Stimulated activated memory B cell treated with anti-CD40 and anti-IgM and Interleukin-4, amounts not matched to agents 10 μg/mL and 1 μg/mL and 100 μg/mL, for 72 hours (primary cell): ENCODE measurements at regions not wholly inside any gene's neighbourhood (a gene's known extent, or its start where the extent isn't known, plus 50 kb on each side); places are given as distances from the start of the nearest gene placed in this dataset.
"Not testable (repeated sequence)": the region's sequence is repeated elsewhere in the genome, so short reads cannot be mapped to it uniquely, and the experiment has no call there.

Experiments
- ATAC-seq: fragments of 150-1000 bp; cut with Tn5 transposase; 2 replicates; pipeline ENCODE4 v1.10.0; 2021
- H3K27ac Mint-ChIP-seq: one replicate; pipeline ENCODE4 v1.8.0; 2022; ENCODE audit warnings: mild to moderate bottlenecking, mixed read lengths
- H3K27me3 Mint-ChIP-seq: one replicate; pipeline ENCODE4 v1.8.0; 2022; ENCODE audit warnings: mixed read lengths
- H3K36me3 Mint-ChIP-seq: one replicate; pipeline ENCODE4 v1.8.0; 2022; ENCODE audit warnings: mixed read lengths
- H3K4me1 Mint-ChIP-seq: one replicate; pipeline ENCODE4 v1.8.0; 2022; ENCODE audit warnings: mixed read lengths
- H3K4me3 Mint-ChIP-seq: one replicate; pipeline ENCODE4 v1.8.0; 2022; ENCODE audit warnings: mild to moderate bottlenecking, moderate library complexity, mixed read lengths
- H3K9me3 Mint-ChIP-seq: one replicate; pipeline ENCODE4 v1.8.0; 2022; ENCODE audit warnings: mixed read lengths

DNA sequence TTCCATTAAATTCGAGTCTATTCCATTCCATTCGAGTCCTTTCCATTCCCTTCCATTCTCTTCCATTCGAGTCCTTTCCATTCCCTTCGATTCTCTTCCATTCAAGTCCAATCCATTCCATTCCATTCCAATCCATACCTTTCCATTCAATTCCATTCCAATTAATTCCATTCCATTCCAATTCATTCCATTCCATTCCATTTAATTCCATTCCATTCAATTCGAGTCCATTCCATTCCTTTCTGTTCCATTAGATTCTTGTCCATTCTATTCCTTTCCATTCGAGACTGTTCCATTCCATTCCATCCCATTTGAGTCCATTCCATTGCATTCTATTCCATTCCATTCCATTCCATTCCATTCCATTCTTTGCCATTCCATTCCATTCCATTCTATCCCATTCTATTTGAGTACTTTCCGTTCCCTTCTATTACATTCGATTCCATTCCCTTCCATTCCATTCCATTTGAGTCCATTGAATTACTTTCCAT lies 1130.0 kb downstream of the RPIA start:
- H3K36me3 Mint-ChIP-seq: no peaks in the 10 kb centered on the region
- ATAC-seq: no peak
- H3K27me3 Mint-ChIP-seq: no peaks in the 10 kb centered on the region

DNA sequence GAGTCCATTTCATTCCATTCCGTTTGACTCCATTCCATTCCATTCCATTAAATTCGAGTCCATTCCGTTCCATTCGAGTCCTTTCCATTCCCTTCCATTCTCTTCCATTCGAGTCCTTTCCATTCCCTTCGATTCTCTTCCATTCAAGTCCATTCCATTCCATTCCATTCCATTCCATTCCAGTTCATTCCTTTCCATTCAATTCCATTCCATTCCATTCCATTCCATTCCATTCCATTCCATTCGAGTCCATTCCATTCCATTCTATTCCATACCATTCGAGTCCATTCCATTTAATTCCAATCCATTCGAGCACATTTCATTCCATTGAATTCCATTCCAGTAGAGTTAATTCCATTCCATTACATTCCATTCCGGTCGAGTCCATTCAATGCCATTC lies 1130.9 kb downstream of the RPIA start:
- H3K4me1 Mint-ChIP-seq, H3K27me3 Mint-ChIP-seq, H3K4me3 Mint-ChIP-seq, H3K27ac Mint-ChIP-seq, H3K36me3 Mint-ChIP-seq, ATAC-seq: not testable (repeated sequence)
- peaks cover 45% of the 10 kb centered on the region for H3K9me3 Mint-ChIP-seq

More for the DNA sequence above, 1130.0 kb downstream of the RPIA start:
- H3K4me1 Mint-ChIP-seq: no peaks in the 10 kb centered on the region
- no peak overlapping the region for H3K4me3 Mint-ChIP-seq
- no peak overlapping the region for H3K27ac Mint-ChIP-seq
- peaks cover 51% of the 10 kb centered on the region for H3K9me3 Mint-ChIP-seq

DNA sequence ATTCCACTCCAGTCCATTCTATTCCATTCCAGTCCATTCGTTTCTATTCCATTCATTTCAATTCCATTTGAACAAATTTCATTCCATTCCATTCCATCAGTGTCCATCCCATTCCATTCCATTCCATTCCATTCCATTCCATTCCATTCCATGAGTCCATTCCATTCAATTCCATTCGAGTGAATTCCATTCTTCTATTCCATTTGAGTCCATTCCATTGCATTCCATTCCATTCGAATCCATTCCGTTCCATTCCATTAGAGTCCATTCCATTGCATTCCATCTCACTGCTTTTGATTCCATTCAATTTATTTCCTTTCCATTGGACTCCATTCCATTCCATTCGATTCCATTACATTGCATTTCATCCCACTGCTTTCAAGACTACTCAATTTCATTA lies 1132.1 kb downstream of the RPIA start:
- H3K27me3 Mint-ChIP-seq: no peaks in the 10 kb centered on the region
- H3K27ac Mint-ChIP-seq: no peak overlapping the region
- no peaks in the 10 kb centered on the region for H3K36me3 Mint-ChIP-seq
- no peak overlapping the region for H3K4me3 Mint-ChIP-seq
- peaks cover 33% of the 10 kb centered on the region for H3K9me3 Mint-ChIP-seq
- no peak for ATAC-seq
- no peaks in the 10 kb centered on the region for H3K4me1 Mint-ChIP-seq

DNA sequence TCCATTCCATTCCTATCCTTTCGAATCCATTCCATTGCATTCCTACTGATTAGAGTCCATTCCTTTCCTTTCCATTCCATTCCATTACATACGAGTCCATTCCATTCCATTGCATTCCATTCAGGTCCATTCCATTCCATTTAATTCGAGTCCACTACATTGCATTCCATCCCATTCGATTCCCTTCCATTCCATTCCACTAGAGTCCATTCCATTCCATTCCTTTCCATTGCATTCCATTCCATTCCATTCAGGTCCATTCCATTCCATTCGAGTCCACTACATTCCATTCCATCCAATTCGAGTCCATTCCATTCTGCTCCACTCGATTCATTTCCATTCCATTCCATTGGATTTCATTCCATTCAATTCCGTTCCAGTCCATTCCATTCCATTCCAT lies 1133.6 kb downstream of the RPIA start:
- no peaks in the 10 kb centered on the region for H3K4me1 Mint-ChIP-seq
- no peak overlapping the region for H3K27ac Mint-ChIP-seq
- H3K27me3 Mint-ChIP-seq: no peaks in the 10 kb centered on the region
- peaks cover 4% of the 10 kb centered on the region for H3K36me3 Mint-ChIP-seq
- no peak overlapping the region for H3K4me3 Mint-ChIP-seq
- peaks cover 18% of the 10 kb centered on the region for H3K9me3 Mint-ChIP-seq
- ATAC-seq: no peak

DNA sequence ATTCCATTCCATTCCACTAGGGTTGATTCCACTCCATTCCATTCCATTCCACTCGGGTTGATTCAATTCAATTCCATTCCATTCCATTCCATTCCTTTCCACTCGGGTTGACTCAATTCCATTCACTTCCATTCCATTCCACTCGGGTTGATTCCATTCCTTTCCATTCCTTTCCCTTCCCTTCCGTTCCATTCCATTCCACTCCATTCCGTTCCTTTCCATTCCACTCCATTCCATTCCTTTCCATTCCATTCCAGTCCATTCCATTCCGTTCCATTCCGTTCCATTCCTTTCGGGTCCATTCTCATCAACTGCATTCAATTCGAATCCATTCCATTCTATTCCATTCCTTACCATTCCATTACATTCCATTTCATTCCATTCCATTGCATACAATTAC lies 1135.3 kb downstream of the RPIA start:
- H3K9me3 Mint-ChIP-seq: not testable (repeated sequence)

DNA sequence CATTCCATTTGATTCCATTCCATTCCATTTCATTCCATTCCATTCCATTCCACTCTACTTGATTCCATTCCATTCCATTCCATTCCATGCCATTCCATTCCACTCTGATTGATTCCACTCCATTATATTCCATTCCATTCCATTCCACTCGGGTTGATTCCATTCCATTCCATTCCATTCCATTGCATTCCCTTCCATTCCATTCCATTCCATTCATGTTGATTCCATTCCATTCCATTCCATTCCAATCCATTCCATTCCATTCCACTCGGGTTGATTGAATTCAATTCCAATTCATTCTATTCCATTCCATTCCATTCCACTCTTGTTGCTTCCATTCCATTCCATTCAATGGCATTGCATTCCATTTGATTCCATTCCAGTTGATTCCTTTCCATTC lies 1136.4 kb downstream of the RPIA start:
- H3K4me1 Mint-ChIP-seq, H3K27me3 Mint-ChIP-seq, H3K4me3 Mint-ChIP-seq, ATAC-seq, H3K36me3 Mint-ChIP-seq, H3K9me3 Mint-ChIP-seq, H3K27ac Mint-ChIP-seq: not testable (repeated sequence)

More for the DNA sequence above, 1135.3 kb downstream of the RPIA start:
- H3K27me3 Mint-ChIP-seq, H3K36me3 Mint-ChIP-seq, ATAC-seq, H3K4me3 Mint-ChIP-seq, H3K4me1 Mint-ChIP-seq, H3K27ac Mint-ChIP-seq: not testable (repeated sequence)

DNA sequence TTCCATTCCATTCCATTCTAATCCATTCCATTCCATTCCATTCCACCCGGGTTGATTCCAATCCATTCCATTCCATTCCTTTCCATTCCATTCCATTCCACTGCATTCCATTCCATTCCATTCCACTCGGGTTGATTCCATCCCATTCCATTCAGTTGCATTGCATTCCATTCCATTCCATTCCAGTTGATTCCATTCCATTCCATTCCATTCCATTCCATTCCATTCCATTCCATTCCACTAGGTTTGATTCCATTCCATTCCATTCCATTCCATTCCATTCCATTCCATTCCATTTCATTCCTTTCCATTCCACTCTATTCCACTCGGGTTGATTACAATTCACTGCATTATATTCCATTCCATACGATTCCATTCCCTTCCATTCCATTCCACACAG lies 1136.9 kb downstream of the RPIA start:
- not testable (repeated sequence) for H3K9me3 Mint-ChIP-seq, ATAC-seq, H3K36me3 Mint-ChIP-seq, H3K4me1 Mint-ChIP-seq, H3K4me3 Mint-ChIP-seq, H3K27ac Mint-ChIP-seq, H3K27me3 Mint-ChIP-seq

DNA sequence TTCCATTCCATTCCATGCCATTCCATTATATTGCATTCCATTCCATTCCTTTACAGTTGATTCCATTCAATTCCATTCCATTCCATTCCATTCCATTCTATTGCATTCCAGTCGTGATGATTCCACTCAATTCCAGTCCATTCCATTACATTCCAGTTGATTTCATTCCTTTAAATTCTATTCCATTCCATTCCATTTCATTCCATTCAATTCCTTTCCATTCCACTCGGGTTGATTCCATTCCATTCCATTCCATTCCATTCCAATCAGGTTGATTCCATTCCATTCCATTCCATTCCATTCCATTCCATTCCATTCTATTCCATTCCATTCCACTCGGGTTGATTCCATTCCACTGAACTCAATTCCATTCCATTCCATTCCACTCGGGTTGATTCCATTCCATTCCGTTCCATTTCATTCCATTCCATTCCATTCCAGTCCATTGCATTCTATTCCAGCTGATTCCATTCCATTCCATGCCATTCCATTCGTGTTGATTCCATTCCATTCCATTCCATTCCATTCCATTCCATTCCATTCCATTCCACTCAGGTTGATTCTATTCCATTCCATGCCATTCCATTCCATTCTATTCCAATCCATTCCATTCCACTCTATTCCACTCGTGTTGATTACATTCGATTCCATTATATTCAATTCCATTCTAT lies 1137.6 kb downstream of the RPIA start:
- H3K4me1 Mint-ChIP-seq, H3K4me3 Mint-ChIP-seq, H3K27me3 Mint-ChIP-seq, H3K36me3 Mint-ChIP-seq, H3K27ac Mint-ChIP-seq, H3K9me3 Mint-ChIP-seq: not testable (repeated sequence)
- peak; percentile 62 for ATAC-seq

DNA sequence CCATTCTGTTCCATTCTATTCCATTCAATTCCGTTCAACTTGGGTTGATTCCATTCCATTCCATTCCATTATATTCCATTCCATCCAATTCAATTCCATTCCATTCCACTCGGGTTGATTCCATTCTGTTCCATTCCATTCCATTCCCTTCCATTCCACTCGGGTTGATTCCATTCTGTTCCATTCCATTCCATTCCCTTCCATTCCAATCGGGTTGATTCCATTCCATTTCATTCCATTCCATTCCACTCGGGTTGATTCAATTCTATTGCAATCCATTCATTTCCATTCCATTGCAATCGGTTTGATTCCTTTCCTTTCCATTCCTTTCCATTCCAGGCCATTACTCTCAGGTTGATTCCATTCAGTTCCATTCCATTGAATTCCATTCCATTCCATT lies 1138.4 kb downstream of the RPIA start:
- H3K36me3 Mint-ChIP-seq: peaks cover 10% of the 10 kb centered on the region
- no peak overlapping the region for H3K27ac Mint-ChIP-seq
- no peaks in the 10 kb centered on the region for H3K9me3 Mint-ChIP-seq
- no peak overlapping the region for H3K4me3 Mint-ChIP-seq
- ATAC-seq: no peak
- no peaks in the 10 kb centered on the region for H3K27me3 Mint-ChIP-seq
- H3K4me1 Mint-ChIP-seq: no peaks in the 10 kb centered on the region

DNA sequence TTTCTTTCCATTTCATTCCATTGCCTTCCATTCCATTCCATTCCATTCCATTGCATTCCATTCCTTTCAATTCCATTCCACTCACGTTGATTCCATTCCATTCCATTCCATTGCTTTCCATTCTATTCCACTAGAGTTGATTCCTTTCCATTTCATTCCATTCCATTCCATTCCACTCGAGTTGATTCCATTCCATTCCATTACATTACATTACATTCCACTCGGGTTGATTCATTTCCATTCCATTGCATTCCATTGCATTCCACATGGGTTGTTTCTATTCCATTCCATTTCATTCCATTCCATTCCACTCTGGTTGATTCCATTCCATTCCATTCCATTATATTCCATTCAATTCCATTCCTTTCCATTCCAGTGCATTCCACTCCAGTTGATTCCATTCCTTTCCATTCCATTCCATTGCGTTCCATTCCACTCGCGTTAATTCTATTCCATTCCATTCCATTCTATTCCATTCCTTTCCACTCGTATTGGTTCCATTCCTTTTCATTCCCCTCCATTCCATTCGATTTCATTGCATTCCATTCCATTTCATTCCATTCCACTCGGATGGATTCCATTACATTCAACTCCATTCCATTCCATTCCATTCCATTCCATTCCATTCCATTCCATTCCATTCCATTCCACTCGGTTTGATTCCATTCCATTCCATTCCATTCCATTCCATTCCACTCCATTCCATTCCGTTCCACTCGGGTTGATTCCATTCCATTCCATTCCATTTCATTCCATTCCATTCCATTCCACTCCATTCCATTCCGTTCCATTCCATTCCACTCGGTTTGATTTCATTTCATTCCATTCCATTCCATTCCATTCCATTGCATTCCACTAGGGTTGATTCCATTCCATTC lies 1139.1 kb downstream of the RPIA start:
- not testable (repeated sequence) for H3K27me3 Mint-ChIP-seq, H3K36me3 Mint-ChIP-seq, H3K4me3 Mint-ChIP-seq, H3K9me3 Mint-ChIP-seq, H3K4me1 Mint-ChIP-seq, H3K27ac Mint-ChIP-seq
- ATAC-seq: peak; percentile 67

DNA sequence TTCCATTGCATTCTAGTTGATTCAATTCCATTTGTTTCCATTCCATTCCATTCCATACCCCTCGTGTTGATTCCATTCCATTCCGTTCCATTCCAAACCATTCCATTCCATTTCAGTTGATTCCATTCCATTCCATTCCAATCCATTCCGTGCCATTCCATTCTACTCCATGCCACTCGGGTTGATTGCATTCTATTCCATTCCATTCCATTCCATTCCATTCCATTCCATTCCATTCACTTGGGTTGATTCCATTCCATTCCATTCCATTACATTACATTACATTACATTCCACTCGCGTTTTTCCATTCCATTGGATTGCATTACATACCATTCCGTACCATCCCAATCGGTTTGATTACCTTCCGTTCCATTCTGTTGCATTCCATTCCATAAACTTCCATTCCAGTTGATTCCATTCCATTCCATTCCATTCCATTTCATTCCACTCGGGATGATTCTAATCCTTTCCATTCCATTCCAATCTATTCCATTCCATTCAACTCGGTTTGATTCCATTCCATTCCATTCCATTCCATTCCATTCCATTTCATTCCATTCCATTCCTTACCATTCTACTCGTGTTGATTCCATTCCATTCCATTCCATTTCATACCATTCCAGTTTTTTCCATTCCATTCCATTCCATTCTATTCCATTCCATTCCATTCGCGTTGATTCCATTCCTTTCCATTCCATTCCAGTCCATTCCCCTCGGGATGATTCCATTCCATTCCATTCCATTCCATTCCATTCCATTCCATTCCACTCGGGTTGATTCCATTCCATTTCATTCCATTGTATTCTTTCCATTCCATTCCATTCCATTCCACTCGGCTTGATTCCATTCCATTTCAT lies 1140.4 kb downstream of the RPIA start:
- H3K36me3 Mint-ChIP-seq: peaks cover 16% of the 10 kb centered on the region
- H3K27me3 Mint-ChIP-seq: no peaks in the 10 kb centered on the region

DNA sequence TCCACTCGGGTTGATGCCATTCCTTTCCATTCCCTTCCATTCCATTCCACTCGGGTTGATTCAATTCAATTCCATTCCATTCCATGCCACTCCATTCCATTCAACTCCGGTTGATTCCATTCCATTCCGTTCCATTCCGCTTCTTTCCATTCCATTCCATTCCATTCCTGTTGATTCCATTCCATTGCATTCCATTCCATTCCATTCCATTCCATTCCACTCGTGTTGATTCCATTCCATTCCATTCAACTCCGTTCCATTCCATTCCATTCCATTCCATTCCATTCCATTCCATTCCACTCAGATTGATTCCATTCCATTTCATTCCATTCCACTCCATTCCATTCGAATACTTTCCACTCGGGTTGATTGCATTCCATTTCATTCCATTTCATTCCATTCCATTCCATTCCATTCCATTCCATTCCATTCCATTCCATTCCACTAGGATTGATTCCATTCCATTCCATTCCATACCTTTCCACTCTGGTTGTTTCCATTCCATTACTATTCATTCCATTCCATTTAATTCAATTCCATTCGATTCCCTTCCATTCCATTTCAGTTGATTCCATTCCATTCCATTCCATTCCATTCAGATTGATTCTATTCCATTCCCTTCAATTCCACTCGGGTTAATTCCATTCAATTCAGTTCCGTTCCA lies 1141.8 kb downstream of the RPIA start:
- peak; percentile 77 for ATAC-seq
- H3K27ac Mint-ChIP-seq: no peak overlapping the region
- H3K36me3 Mint-ChIP-seq: peaks cover 16% of the 10 kb centered on the region
- H3K9me3 Mint-ChIP-seq: peaks cover 20% of the 10 kb centered on the region
- no peaks in the 10 kb centered on the region for H3K4me1 Mint-ChIP-seq
- H3K27me3 Mint-ChIP-seq: no peaks in the 10 kb centered on the region
- no peak overlapping the region for H3K4me3 Mint-ChIP-seq

More for the DNA sequence above, 1140.4 kb downstream of the RPIA start:
- no peak for ATAC-seq
- Mint-ChIP-seq H3K4me1 (no peaks in the 10 kb centered on the region), H3K27ac (no peak overlapping the region), H3K9me3 (peaks cover 17% of the 10 kb centered on the region), H3K4me3 (no peak overlapping the region)

DNA sequence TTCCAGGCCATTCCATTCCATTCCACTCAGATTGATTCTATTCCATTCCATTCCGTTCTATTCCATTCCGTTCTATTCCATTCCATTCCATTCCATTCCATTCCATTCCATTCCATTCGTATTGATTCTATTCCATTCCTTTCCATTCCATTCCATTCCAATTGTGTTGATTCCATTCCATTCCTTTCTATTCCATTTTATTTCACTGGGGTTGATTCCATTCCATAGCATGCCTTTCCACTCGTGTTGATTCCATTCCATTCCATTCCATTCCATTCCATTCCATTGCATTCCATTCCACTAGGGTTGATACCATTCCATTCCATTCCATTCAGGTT lies 1142.3 kb downstream of the RPIA start:
- no peak overlapping the region for H3K4me3 Mint-ChIP-seq
- H3K9me3 Mint-ChIP-seq: peaks cover 20% of the 10 kb centered on the region
- H3K4me1 Mint-ChIP-seq: no peaks in the 10 kb centered on the region
- no peak overlapping the region for H3K27ac Mint-ChIP-seq
- peaks cover 16% of the 10 kb centered on the region for H3K36me3 Mint-ChIP-seq
- no peaks in the 10 kb centered on the region for H3K27me3 Mint-ChIP-seq
- no peak for ATAC-seq

DNA sequence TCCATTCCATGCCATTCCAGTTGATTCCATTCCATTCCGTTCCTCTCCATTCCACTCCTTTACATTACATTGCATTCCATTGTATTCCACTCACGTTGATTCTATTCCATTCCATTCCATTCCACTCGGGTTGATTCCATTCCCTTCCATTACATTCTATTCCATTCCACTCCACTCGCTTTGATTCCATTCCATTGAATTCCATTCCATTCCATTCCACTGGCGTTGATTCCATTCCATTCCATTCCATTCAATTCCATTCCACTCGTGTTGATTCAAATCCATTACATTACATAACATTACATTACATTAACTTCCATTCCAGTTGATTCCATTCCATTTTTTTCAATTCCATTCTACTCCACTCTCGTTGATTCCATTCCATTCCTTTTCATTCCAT lies 1142.8 kb downstream of the RPIA start:
- H3K4me1 Mint-ChIP-seq: no peaks in the 10 kb centered on the region
- peaks cover 20% of the 10 kb centered on the region for H3K9me3 Mint-ChIP-seq
- no peaks in the 10 kb centered on the region for H3K27me3 Mint-ChIP-seq
- no peak for ATAC-seq
- H3K36me3 Mint-ChIP-seq: peaks cover 13% of the 10 kb centered on the region
- H3K4me3 Mint-ChIP-seq: no peak overlapping the region
- no peak overlapping the region for H3K27ac Mint-ChIP-seq

DNA sequence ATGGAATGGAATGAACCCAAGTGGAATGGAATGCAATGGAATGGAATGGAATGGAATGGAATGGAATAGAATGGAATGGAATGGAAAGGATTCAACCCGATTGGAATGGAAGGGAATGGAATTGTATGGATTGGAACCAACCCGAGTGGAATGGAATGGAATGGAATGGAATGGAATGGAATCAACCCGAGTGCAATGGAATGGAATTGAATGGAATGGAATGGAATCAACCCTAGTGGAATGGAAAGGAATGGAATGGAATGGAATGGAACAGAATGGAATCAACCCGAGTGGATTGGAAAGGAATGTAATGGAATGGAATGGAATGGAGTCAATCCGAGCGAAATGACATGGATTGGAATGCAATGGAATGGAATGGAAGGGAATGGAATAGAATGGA lies 1144.9 kb downstream of the RPIA start:
- H3K4me1 Mint-ChIP-seq, H3K4me3 Mint-ChIP-seq, H3K27me3 Mint-ChIP-seq, H3K27ac Mint-ChIP-seq: not testable (repeated sequence)
- Mint-ChIP-seq H3K9me3 (peaks cover 20% of the 10 kb centered on the region), H3K36me3 (peaks cover 15% of the 10 kb centered on the region)
- peak; percentile 84 for ATAC-seq
